GM12872 (cell line): ENCODE measurements at regions not wholly inside any gene's neighbourhood (a gene's known extent, or its start where the extent isn't known, plus 50 kb on each side); places are given as distances from the start of the nearest gene placed in this dataset.
A peak's percentile ranks its signal among the peaks of the same experiment; 100 is the strongest.

Experiments
- CTCF ChIP-seq: IDR thresholded peaks from 3 replicates; pipeline ENCODE4 v1.5.1; 2011; ENCODE audit warnings: low read depth, mild to moderate bottlenecking, low read length, moderate library complexity; ENCODE audit not compliant: insufficient read depth

GRCh38 chrX:37904833-37905232 lies 57.5 kb upstream of the DYNLT3 start:
- no peak for TF ChIP-seq CTCF

- 0 out of 3 replicates have a peak, but pooled peaks have one; percentile 15 for TF ChIP-seq CTCF
Observed at GRCh38 chrX:37905436-37906147, 58.2 kb upstream of the DYNLT3 start.

GRCh38 chrX:37906357-37906756 lies 59.0 kb upstream of the DYNLT3 start:
- no peak for TF ChIP-seq CTCF

- no peak for TF ChIP-seq CTCF
Observed at GRCh38 chrX:37910186-37910585, 62.8 kb upstream of the DYNLT3 start.

- no peak for TF ChIP-seq CTCF
Observed at GRCh38 chrX:37912304-37912703, 64.9 kb upstream of the DYNLT3 start.

- no peak for TF ChIP-seq CTCF
Observed at GRCh38 chrX:37912777-37913176, 65.4 kb upstream of the DYNLT3 start.

- TF ChIP-seq CTCF: no peak
Observed at GRCh38 chrX:37918168-37918567, 70.8 kb upstream of the DYNLT3 start.
